Suprapubic skin (tissue), 3 donors: ENCODE measurements at regions not wholly inside any gene's neighbourhood (a gene's known extent, or its start where the extent isn't known, plus 50 kb on each side); places are given as distances from the start of the nearest gene placed in this dataset.

Experiments used
- POLR2AphosphoS5 ChIP-seq, 3 donors: sonication (generic); formaldehyde crosslinking; IDR thresholded peaks; one replicate each; pipeline ENCODE4 v1.6.1; 2017; ENCODE audit warnings: antibody characterized with exemption in 3 of 3
- TF ChIP-seq, protein P1 (sequence below), 2 donors: fragments of 200-600 bp in 1 of 2; fragments of 450-650 bp in 1 of 2; sonication (generic) in 1 of 2; IDR thresholded peaks; one replicate each; pipeline ENCODE4 v1.5.1; 2016 to 2019; ENCODE audit warnings: antibody characterized with exemption in 2 of 2, mild to moderate bottlenecking in 1 of 2, moderate library complexity in 1 of 2

GRCh38 chr1:218711884-218712674 is 366.9 kb downstream of the TGFB2 start:
- TF ChIP-seq, protein P1, sequence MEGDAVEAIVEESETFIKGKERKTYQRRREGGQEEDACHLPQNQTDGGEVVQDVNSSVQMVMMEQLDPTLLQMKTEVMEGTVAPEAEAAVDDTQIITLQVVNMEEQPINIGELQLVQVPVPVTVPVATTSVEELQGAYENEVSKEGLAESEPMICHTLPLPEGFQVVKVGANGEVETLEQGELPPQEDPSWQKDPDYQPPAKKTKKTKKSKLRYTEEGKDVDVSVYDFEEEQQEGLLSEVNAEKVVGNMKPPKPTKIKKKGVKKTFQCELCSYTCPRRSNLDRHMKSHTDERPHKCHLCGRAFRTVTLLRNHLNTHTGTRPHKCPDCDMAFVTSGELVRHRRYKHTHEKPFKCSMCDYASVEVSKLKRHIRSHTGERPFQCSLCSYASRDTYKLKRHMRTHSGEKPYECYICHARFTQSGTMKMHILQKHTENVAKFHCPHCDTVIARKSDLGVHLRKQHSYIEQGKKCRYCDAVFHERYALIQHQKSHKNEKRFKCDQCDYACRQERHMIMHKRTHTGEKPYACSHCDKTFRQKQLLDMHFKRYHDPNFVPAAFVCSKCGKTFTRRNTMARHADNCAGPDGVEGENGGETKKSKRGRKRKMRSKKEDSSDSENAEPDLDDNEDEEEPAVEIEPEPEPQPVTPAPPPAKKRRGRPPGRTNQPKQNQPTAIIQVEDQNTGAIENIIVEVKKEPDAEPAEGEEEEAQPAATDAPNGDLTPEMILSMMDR (IDR thresholded peaks at IDR 0.05): no peak
- no peak for TF ChIP-seq POLR2AphosphoS5 (IDR thresholded peaks at IDR 0.05)
